ENCODE measurements at regions not wholly inside any gene's neighbourhood (a gene's known extent, or its start where the extent isn't known, plus 50 kb on each side); places are given as distances from the start of the nearest gene placed in this dataset.

GRCh38 chr2:82333697-82334096 is 2029.1 kb upstream of the LRRTM1 start:
- TF ChIP-seq GATA2 (IDR thresholded peaks at IDR 0.05; ENCODE audit: low read depth, low read length) (no peak), GATA3 (IDR thresholded peaks at IDR 0.05; ENCODE audit: low read depth, low read length) (no peak)

Data from SH-SY5Y (cell line).